AML-193 (cell line): ENCODE measurements at regions not wholly inside any gene's neighbourhood (a gene's known extent, or its start where the extent isn't known, plus 50 kb on each side); places are given as distances from the start of the nearest gene placed in this dataset.

ENCODE experiments used
- DNase-seq, 2 experiments: peaks; one replicate each; lab custom pipeline; 2025; lab: John Stamatoyannopoulos, UW

DNA sequence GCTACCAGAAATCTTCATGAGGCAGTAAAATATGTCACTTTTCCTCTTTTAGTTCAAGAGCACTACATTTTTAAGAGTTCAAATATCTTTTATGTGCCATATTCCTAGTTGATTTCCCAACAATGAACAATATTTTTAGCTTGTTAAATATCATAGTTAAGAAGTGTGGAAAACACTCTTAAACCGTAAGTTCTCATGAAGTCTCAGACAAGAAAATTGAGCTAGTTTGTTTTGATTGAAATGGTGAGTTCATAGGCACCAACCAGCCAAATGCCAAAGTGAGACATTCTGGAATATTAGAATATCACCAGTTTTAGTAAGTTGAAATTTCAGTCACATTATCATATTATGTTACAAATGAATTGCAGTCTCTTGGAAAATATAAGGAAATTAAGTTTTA, 277.2 kb upstream of the HSF2 start:
- DNase-seq, result no peak

DNA sequence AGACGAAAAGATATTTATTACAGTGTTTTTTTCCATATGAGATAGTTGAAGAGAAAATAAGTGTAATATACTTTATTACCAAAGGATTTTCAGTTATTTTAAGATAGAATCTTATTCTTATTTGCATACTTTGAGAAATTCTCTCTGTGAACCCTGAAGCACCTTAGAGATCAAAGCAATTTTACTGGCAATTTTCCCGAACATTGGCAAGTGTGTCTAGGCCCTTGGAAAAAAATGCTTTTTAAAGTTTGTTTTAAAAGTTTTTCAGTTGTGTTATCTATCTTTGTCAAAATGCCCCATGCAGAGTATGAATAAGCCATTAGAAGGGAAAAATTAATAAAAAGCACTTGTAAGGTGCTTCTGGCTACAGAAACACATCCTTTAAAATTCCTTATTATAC, 276.8 kb upstream of the HSF2 start:
- DNase-seq, result no peak

DNA sequence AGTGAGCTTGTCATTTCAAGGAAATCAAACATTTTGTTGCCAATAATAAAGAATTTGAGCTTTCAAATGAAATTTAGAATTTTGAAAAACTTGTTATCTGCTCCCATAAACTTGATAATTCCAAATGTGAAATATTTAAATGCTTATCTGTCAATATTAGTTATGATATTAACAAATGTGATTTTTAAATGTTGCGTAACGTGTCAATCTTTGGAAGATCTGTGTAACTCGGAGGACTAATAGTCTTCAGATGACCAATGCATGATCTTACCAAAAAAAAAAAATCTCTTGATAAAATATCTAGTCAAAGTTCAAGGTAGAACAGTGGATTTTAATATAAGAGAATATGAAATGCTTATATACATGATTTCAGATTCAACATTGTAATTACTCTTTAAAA, 274.5 kb upstream of the HSF2 start:
- no peak for DNase-seq

DNA sequence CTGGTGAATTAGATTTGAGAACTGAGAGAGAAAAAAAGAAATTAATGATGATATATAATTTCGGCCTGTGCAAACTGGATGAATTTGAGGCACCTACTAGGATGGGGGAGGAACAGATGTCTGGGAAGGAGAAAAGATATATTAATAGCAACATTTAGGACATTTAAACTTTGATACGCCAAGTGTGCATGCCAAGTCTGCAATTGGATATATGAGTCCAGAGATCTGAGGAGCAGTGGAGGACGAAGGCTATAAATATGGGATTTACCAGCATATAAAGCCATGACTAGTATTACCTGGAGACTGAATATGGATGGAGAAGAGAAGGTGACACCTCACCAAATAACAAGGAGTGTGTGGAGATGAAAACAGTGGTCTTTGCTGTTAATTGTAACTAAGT, 272.6 kb upstream of the HSF2 start:
- no peak for DNase-seq

DNA sequence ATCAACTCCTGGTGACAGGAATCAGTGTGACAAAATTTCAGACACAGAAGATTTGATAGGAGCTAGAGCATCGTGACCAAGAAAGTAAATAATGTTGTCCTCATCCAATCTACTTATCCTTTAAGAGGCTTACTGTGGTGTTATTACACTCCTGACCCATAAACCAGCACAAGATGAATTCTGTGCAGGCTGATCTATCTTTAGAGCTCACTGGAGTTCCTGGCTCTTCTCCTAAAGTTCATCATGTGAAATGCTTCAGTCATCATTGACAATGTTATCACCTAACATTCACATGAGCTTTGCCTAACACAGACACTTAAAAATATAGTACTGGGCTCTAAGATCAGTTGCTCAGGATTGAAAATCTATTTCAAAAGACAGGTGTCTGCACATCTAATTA, 271.0 kb upstream of the HSF2 start:
- no peak for DNase-seq

DNA sequence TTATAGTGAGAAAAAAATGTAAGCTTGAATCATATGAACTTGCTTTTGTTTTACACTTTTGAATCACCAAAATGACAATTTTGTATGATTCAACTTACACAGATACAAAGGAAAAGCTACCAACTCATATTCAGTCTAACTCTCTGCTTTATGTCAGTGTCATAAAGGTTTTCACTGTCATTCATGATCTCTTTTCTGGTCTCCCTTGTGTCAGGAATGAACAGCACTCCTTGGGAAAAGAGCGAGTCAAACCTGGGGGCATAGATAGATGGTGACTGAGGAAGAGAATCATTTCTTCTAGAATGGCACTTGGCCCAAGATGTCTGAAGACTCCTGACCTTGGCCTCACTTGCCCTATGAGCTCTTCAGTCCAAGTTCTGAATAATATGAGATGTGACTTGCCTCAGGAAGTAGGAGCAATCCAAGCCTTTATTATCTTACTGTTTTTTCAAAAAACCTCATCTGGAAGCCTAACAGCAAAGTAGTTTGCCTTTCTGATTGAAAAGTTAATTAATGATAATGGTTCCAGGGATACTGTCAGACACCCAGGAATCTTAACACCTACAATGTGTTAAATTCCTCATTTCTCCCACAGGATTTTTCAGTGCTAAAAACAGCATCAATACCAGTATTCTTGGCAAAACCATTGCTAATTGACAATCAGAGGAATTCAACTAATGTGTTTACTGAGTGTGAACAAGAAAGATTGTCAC, 270.0 kb upstream of the HSF2 start:
- DNase-seq, result no peak

DNA sequence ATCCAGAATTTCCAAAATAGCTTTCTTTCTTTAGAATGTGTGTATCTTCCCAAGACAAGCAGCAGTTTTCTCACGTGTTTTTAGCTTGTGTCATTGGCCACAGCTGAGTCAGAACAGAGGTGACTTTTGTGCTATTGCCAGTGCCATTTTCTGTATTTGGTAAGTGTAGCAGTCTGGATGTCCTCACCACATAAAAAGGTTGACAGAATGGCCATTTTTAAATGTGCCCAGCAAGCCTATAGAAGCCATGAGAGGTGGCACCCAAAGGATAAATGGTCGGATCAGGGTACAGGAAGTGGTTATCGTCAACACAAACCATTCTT, 269.5 kb upstream of the HSF2 start:
- no peak for DNase-seq

DNA sequence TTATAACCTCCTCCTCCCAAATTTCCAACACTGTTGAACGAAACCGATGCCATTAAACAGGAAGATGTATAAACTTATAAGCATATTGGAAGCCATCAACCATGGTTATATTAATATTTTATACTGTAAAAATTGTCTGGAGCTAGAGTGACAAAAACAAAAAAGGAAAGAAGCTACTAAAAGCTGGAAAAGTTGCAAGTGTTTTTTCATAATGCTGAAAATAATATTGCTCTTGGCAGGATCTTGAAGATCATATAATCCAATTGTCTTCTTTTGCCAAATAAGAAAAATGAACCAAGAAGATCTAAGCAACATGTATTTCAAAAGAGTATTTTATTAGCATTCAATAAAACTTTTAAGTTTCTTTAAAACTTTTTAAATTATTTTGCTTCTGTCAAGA, 268.9 kb upstream of the HSF2 start:
- no peak for DNase-seq

DNA sequence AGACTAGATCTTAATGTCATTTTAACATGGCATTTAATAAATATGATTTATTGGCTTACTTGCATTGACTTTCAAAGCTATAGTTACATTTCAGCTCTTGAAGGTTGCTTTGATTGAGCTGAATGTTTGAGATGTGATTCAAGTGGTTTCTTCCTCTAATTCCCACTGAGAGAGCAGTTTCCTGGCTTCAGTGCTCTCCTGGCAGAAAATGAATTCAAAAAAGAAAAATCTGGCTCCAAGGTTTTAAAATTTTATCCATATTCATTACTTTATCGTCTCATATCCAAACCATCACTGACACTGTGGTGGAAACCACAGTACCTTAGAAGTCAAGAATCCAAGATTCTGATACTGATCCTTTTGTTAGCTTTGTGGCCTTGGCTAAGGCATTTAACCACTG, 263.1 kb upstream of the HSF2 start:
- DNase-seq, result no peak

DNA sequence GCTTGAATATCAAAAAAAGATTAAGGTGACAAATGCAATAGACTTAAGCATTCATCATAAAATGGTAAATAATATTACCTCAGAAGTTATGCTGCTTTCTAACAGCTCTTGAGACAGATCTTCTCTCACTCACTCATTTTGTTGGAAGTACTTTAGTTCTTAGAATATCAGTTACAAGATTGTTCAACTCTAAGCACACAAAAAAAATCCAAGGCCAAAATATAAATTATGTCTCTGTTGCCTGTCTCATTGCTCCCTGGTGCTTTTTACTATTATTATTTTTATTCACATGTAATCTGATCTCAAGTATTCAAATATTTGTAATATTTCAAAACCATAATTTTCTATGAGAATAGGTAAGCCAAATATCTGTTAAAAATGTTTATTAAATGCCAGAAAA, 259.4 kb upstream of the HSF2 start:
- DNase-seq, result no peak

DNA sequence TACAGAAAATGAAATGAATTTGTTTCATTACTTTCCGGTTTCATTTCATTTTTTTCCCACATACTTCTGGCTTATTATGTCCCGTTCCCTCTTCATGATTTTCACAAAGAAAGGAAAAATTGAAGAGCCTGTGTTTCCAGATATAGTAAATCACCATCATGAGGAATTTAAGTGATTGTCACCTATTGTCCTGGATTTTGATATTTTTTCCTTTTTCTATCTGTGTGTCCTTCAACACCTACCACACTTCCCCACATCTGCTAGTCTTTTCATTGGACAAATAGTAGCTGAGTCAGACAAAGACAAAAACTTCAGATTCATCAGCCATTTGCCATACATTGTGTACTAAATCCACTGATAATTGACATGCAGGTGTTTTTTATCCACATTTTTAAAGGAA, 258.2 kb upstream of the HSF2 start:
- DNase-seq, result no peak

DNA sequence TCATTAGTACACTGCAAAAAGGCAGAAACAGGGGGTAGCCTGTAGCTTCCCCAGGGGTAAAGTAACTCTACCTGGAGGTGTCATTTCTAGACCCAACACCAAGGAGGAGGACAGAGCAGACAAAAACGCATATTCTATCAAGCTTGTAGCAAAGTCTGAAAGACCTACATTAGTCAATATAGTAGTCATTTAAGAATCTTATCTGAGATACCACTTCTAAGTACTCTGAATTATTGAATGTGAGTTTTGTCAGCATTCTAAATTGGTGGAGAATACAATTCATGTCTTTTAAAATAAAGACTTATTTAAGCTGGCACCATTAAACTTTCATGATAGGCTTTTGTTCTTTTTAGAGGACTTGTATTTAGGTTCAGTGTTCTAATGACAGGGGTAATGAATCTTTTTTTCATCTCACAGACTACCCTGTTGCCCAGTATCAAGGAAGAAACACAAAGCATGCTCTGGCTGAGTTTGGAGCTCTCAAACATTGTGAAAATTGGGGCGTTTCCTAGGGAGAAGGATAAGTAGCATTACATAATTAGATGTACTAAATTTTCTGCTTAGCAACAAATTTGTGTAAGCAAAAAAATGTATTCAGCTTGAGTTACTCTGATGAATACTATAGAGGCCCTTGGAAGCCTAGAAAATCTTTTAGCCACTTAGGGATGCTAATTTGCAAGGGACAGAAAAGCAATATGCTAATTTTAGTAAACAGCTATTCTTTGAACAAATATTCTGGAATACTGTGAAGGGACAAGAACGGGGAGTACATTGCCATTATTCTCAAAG, 255.4 kb upstream of the HSF2 start:
- no peak for DNase-seq

DNA sequence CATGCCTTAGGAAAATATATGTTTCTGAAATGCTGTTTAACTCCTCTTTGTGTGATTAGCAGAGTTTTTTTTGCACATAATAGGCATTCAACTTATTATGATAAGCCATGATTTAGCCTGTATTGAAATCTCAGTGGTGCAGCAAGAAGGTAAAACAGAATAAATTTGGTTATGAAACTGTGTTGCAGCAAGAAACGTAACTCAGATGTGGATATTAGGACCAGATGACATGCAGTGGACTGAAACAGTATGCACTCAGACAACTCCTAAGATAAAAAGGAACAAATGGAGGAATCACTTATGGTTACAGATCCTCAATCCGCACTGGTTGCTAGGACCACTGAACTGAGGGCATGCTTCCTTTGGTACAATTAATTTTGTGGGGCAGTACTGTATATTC, 254.2 kb upstream of the HSF2 start:
- no peak for DNase-seq

DNA sequence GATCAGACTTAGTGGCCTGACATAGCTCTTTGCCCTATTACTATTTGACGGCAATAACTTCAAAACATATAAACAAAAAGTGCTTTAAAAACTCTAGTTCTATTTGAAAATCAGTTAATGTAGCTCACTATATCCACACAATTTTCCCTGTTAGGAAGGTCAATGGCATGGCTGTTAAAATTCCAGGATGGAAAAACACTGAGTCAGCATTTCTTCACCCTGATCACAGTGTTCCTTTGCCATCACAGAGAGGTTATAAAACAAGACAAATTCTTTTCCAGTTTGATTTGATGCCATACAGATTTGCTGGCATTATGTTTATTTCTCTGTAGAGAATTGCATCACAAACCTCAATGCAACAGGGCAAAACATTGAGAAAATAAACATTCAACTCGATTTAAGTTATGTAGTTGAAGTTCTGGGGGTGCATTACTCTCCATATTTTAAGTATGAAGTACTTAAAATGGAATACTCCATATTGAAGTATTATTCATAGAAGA, 253.7 kb upstream of the HSF2 start:
- DNase-seq, result no peak

DNA sequence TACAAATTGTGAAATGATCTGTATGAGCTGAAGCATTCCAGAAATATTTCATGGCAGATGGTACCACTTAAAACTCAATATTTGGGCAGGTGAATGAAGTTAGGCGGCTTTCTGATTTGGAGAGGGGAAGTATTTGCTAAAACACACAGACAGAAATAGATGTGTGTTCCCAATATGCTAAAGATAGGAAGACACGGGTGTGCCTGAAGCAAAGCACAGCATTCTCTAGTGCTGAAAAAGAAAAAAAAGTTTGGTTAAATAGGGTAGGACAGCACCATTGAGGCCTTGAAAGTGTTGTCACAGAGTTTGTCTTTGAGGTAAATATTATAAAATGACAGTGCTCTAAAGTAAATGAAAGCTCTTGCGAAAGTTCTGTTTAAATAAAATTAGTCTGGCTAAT, 252.2 kb upstream of the HSF2 start:
- no peak for DNase-seq

DNA sequence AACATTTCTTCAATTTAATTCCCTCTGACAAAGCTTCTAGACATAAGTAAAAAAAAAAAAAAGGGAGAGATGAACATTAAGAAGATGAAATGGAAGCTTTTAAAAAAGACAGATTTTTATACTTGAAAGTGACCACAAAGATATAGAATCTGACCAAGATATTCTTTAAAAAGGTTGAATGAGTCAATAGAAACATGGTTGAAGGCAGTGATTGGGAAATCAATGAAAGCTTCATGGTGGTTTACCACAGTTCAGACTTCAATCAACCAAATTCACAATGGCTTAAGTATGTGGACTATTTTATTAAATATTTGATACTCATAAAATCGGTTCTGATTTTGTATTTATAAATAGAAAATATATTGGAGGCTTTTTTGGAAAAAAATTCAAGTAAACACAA, 248.4 kb upstream of the HSF2 start:
- DNase-seq, result no peak

DNA sequence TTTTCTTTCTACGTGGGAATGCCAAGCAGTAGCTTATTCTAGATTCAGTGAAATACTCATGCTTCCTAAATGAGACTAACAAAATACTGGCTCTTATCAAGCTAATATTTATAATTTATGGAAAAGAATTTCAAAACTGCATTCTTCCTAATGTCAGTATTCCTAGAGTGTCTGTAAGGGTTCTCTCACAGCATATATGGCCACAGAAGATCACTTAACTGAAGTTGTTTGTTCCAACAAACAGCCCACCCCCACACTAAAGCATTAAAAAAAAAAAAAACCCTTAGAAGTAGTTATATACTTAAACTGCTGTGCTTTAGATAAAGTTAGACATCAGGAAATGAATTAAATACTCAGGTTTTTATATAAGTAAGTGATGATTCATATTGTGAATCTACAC, 247.7 kb upstream of the HSF2 start:
- DNase-seq, result no peak

DNA sequence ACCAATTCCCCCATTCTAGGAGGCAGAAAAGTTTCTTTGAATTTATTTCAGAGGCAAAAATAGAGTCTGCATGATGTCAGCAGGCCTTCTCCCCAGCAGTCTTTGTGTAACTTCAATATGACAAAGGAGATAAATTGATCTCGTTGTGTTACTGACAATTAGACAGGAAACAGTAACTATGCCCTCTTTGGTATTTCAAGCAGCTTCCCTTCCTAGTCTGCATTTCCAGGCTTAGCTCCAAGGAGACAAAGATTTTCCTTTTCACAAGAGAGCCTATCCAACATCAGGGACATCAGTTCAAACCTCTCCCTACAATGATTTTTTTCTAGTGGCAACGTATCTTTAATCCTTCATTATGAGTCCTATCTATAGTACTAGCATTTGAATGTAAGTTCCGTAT, 245.9 kb upstream of the HSF2 start:
- no peak for DNase-seq

DNA sequence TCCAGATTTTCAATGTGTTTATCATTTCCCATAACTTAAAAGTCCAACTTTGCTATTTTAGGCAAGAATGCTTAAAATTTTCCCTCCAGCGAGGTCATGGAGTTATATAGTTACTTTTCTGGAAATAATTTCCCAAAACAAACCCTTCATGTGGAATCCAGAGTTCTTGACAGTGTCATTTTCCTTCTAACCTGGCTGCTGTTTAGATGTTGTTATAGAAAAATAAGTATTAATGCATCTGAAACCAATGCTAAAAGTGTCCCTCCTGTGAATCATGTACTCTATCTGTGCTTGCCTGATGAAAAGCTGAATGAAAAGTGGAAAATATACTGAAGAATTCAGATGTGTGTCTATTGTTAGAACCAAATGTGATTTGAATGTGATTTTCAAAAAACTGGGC, 245.3 kb upstream of the HSF2 start:
- DNase-seq, result no peak

DNA sequence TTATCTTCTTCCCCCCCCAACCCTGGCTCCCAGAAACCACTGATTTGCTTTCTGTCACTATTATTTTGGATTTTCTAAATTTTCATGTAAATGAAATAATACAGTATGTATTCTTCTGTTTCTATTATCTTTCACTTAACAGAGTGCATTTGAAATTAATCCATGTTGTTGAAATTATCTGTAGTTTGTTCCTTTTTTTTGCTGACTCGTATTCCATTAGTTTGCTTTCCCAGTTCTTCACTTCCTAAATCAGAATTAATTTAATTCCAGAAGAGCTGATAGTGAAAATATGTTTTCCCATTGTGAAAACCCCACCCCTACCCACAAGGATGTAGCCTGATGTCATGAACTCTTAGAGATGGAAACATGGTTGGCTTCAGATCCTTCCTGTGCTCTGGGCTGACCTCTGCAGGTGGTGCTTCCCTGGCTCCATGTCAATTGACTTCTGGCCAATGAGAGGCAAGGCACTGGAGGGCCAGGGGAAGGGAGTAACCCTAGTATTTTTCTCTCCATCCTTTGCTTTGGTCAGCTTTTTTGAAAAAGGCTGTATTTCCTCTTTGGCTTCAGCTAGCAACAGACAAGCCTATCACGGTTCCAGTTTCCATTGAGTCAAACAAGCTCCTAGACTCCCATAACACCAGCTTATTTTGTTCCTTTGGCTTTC, 244.4 kb upstream of the HSF2 start:
- DNase-seq, result no peak

DNA sequence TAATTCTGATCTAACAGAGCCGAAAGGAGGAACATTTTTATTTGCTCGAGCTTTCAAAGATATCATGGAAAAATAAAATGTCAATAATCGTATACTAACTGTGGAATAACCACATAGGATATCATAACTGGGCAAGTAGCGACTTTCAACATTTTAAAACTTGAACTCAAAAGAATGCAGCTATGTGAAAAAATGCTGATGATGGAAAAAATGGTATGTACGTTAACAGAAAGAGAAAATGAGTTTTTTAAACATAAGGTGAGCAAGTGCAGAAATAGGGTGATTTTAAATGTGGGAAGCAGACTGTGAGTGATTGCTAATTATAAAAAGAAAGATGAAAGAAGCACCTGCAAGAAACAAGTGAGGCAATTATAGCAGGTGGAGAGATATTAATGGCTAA, 238.3 kb upstream of the HSF2 start:
- no peak for DNase-seq

DNA sequence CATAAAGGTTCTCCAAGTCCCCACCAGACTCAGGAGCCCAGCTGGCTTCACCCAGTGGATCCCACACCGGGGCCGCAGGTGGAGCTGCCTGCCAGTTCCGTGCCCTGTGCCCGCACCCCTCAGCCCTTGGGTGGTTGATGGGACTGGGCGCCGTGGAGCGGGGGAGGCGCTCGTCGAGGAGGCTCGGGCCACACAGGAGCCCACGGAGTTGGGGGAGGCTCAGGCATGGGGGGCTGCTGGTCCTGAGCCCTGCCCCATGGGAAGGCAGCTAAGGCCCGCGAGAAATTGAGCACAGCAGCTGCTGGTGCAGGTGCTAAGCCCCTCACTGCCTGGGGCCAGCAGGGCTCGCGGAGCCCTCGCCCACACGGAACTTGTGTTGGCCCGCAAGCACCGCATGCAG, 234.4 kb upstream of the HSF2 start:
- no peak for DNase-seq

DNA sequence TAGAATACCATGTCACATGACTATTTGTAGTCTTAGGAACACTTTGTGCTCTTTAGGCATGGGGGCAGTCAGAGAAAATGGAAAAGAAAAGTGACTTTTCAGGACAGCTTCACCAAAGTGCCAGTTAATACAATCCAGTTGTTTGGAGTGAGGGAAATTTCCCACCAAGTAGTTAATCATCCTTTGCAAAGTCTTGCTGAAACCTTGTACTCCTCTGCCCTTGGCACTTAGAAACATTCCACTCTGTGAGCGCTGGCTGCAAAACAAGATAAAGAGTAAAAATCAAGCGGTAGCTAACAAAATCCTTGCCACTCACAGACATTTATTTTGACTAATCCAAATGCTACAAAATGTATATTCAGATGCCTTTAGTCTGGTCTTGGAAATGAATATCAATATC, 229.2 kb upstream of the HSF2 start:
- no peak for DNase-seq
